ENCODE measurements at regions not wholly inside any gene's neighbourhood (a gene's known extent, or its start where the extent isn't known, plus 50 kb on each side); places are given as distances from the start of the nearest gene placed in this dataset.

DNA sequence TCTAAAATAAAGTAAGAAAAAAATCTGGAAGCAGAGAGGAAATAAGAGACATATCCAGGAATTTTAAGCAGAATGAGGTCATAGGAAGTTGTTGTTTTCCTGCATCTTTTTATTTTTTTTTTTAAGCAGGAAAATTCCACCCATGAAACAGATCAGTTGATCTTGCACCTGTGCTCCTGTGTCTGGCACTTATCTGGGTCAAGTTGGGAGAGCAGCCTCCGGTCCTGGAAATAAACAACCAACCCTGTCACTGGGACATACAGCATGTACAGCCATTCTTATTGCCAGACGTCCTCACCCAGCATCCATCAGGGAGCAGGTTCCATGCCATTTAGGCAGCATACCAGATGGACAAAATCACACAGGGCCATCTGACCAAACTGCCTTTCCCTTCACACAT, 266.0 kb upstream of the BTG1 start:
- TF ChIP-seq ZEB2 (tag by site-specific recombination; IDR thresholded peaks at IDR 0.05) (no peak), KLF9 (tag by site-specific recombination; IDR thresholded peaks at IDR 0.05; ENCODE audit: low read depth) (no peak), ZNF121 (tag by site-specific recombination; IDR thresholded peaks at IDR 0.05) (no peak)
- TF ChIP-seq, protein P1, sequence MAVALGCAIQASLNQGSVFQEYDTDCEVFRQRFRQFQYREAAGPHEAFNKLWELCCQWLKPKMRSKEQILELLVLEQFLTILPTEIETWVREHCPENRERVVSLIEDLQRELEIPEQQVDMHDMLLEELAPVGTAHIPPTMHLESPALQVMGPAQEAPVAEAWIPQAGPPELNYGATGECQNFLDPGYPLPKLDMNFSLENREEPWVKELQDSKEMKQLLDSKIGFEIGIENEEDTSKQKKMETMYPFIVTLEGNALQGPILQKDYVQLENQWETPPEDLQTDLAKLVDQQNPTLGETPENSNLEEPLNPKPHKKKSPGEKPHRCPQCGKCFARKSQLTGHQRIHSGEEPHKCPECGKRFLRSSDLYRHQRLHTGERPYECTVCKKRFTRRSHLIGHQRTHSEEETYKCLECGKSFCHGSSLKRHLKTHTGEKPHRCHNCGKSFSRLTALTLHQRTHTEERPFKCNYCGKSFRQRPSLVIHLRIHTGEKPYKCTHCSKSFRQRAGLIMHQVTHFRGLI (tag by site-specific recombination; IDR thresholded peaks at IDR 0.05), result no peak
